Gastroesophageal sphincter (tissue), 3 donors: ENCODE measurements at regions not wholly inside any gene's neighbourhood (a gene's known extent, or its start where the extent isn't known, plus 50 kb on each side); places are given as distances from the start of the nearest gene placed in this dataset.

Experiments used
- CTCF ChIP-seq, 4 experiments: fragments of 200-600 bp in 2 of 4; fragments of 450-650 bp in 2 of 4; sonication (generic) in 1 of 4; IDR thresholded peaks; one replicate each; pipeline ENCODE4 v1.5.1; 2017 to 2019; ENCODE audit warnings: antibody characterized with exemption in 4 of 4, mild to moderate bottlenecking in 2 of 4, moderate library complexity in 2 of 4
- EP300 ChIP-seq: sonication (generic); formaldehyde crosslinking; IDR thresholded peaks from one replicate; pipeline ENCODE4 v1.6.1; 2017; ENCODE audit warnings: antibody characterized with exemption, mild to moderate bottlenecking
- POLR2A ChIP-seq, 2 donors: fragments of 450-650 bp; IDR thresholded peaks; one replicate each; pipeline ENCODE4 v1.6.1; 2017; ENCODE audit warnings: antibody characterized with exemption in 2 of 2, mild to moderate bottlenecking in 2 of 2, moderate library complexity in 1 of 2
- POLR2AphosphoS5 ChIP-seq: sonication (generic); formaldehyde crosslinking; IDR thresholded peaks from one replicate; pipeline ENCODE4 v1.6.1; 2017; ENCODE audit warnings: antibody characterized with exemption

DNA sequence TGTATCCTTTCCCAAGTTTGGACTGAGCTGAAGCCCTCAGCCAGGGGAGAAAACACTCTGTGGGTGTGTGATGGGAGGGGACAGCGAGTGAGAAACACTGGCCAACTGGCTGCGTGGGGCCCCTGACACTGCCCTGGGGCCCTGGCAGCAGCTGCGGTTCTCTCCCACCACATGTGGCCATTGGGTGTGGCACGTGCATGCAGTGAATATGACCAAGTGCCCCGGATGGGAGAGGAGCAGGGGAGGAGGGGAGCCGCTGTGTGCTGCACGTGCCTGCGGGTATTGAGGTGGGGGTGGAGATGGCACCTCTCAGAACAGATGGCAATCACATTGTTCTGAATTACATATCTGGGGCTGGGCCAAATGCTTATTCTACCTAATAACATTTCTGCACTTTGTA, 242.4 kb upstream of the PCSK5 start:
- no peak for TF ChIP-seq CTCF (IDR thresholded peaks at IDR 0.05)
- no peak for TF ChIP-seq EP300
- TF ChIP-seq POLR2A (IDR thresholded peaks at IDR 0.05): no peak
- no peak for TF ChIP-seq POLR2AphosphoS5
